ENCODE measurements at regions not wholly inside any gene's neighbourhood (a gene's known extent, or its start where the extent isn't known, plus 50 kb on each side); places are given as distances from the start of the nearest gene placed in this dataset.

GRCh38 chr5:44868541-44868940 is 59.8 kb downstream of the MRPS30 start:
- DNase-seq = no peak
- intact Hi-C loops (cut with DNase I, micrococcal nuclease) = loop anchor here in 1 of 2 experiments (10.0 kb wide), 1 partner anchor 56 kb away; no protein-coding TSS in a partner anchor
- Mint-ChIP-seq H3K27ac (no peak overlapping the region), H3K36me3 (ENCODE audit: low read depth) (no peaks in the 10 kb centered on the region), H3K9me3 (ENCODE audit: low read depth) (no peaks in the 10 kb centered on the region), H3K4me3 (no peak overlapping the region), H3K27me3 (peaks cover 7% of the 10 kb centered on the region), H3K4me1 (peaks cover 2% of the 10 kb centered on the region)
- CTCF ChIA-PET = no interaction called here
- POLR2A ChIA-PET = no interaction called here
- no peak for ATAC-seq

- Mint-ChIP-seq H3K27me3 (peaks cover 3% of the 10 kb centered on the region), H3K9me3 (ENCODE audit: low read depth) (no peaks in the 10 kb centered on the region), H3K27ac (no peak overlapping the region), H3K4me3 (no peak overlapping the region), H3K4me1 (peaks cover 6% of the 10 kb centered on the region), H3K36me3 (ENCODE audit: low read depth) (no peaks in the 10 kb centered on the region)
- CTCF ChIA-PET = interaction anchor here (1.4 kb wide), 1 partner anchor 18 kb away, joined by 3 read pairs; no protein-coding TSS in a partner anchor
- POLR2A ChIA-PET = no interaction called here
- DNase-seq (no peak), ATAC-seq (no peak)
- intact Hi-C loops (cut with DNase I, micrococcal nuclease) = loop anchor here (10.0 kb wide), 2 partner anchors 55 to 1675 kb away; partner anchors contain the start of gene NIM1K (in 1 of the 2)
Observed at GRCh38 chr5:44869928-44870327, 61.2 kb downstream of the MRPS30 start.

- Mint-ChIP-seq H3K36me3 (ENCODE audit: low read depth) (no peaks in the 10 kb centered on the region), H3K4me1 (peaks cover 9% of the 10 kb centered on the region), H3K9me3 (ENCODE audit: low read depth) (no peaks in the 10 kb centered on the region), H3K27ac (no peak overlapping the region), H3K4me3 (no peak overlapping the region), H3K27me3 (peaks cover 3% of the 10 kb centered on the region)
- intact Hi-C loops (cut with DNase I, micrococcal nuclease) = loop anchor here in 1 of 2 experiments (10.0 kb wide), 1 partner anchor 1676 kb away; the partner anchor contains the start of gene NIM1K
- no peak for ATAC-seq
- ChIA-PET CTCF (interaction anchor here (1.4 kb wide), 1 partner anchor 19 kb away, joined by 3 read pairs; no protein-coding TSS in a partner anchor), POLR2A (no interaction called here)
- no peak for DNase-seq
Observed at GRCh38 chr5:44870430-44870829, 61.7 kb downstream of the MRPS30 start.

- DNase-seq = no peak
- ATAC-seq = no peak
- intact Hi-C loops (cut with DNase I, micrococcal nuclease) = loop anchor here in 1 of 2 experiments (10.0 kb wide), 1 partner anchor 1677 kb away; the partner anchor contains the start of gene NIM1K
- Mint-ChIP-seq H3K9me3 (ENCODE audit: low read depth) (peaks cover 4% of the 10 kb centered on the region), H3K27ac (no peak overlapping the region), H3K36me3 (ENCODE audit: low read depth) (peaks cover 3% of the 10 kb centered on the region), H3K4me1 (peaks cover 19% of the 10 kb centered on the region), H3K4me3 (no peak overlapping the region), H3K27me3 (no peaks in the 10 kb centered on the region)
- ChIA-PET POLR2A (interaction anchor here (0.6 kb wide), 1 partner anchor 10 kb away, joined by 4 read pairs; no protein-coding TSS in a partner anchor), CTCF (interaction anchor here (1.2 to 1.4 kb wide), 2 partner anchors 19 to 20 kb away, joined by 3 read pairs; no protein-coding TSS in a partner anchor)
Observed at GRCh38 chr5:44871401-44871800, 62.7 kb downstream of the MRPS30 start.

GRCh38 chr5:44875661-44876605 is 67.2 kb downstream of the MRPS30 start:
- ChIA-PET CTCF (no interaction called here), POLR2A (no interaction called here)
- Mint-ChIP-seq H3K27ac (peak overlapping the region; percentile 89), H3K9me3 (ENCODE audit: low read depth) (peaks cover 4% of the 10 kb centered on the region), H3K36me3 (ENCODE audit: low read depth) (peaks cover 3% of the 10 kb centered on the region), H3K4me1 (peaks cover 23% of the 10 kb centered on the region), H3K4me3 (no peak overlapping the region), H3K27me3 (no peaks in the 10 kb centered on the region)
- intact Hi-C loops (cut with DNase I, micrococcal nuclease) = loop anchor here (1.0 to 10.0 kb wide), 3 partner anchors 68 to 1924 kb away; partner anchors contain the start of genes MRPS30 (in 2 of the 2) and NIM1K (in 1 of the 2)
- ATAC-seq (peak; percentile 99), DNase-seq (peak; percentile 49)

- no peak for ATAC-seq
- no peak for DNase-seq
- Mint-ChIP-seq H3K4me1 (peaks cover 8% of the 10 kb centered on the region), H3K27ac (no peak overlapping the region), H3K4me3 (no peak overlapping the region), H3K9me3 (ENCODE audit: low read depth) (peaks cover 1% of the 10 kb centered on the region), H3K36me3 (ENCODE audit: low read depth) (peaks cover 1% of the 10 kb centered on the region), H3K27me3 (no peaks in the 10 kb centered on the region)
- intact Hi-C loops (cut with DNase I, micrococcal nuclease) = no loop called here
- POLR2A ChIA-PET = interaction anchor here (0.7 kb wide), 1 partner anchor 1688 kb away, joined by 4 read pairs; no protein-coding TSS in a partner anchor
- CTCF ChIA-PET = interaction anchor here (1.1 kb wide), 1 partner anchor 13 kb away, joined by 3 read pairs; no protein-coding TSS in a partner anchor
Observed at GRCh38 chr5:44881266-44881665, 72.5 kb downstream of the MRPS30 start.

GRCh38 chr5:44884036-44884435 is 75.3 kb downstream of the MRPS30 start:
- Mint-ChIP-seq H3K27ac (no peak overlapping the region), H3K9me3 (ENCODE audit: low read depth) (no peaks in the 10 kb centered on the region), H3K4me1 (no peaks in the 10 kb centered on the region), H3K36me3 (ENCODE audit: low read depth) (no peaks in the 10 kb centered on the region), H3K4me3 (no peak overlapping the region), H3K27me3 (no peaks in the 10 kb centered on the region)
- DNase-seq = no peak
- no peak for ATAC-seq
- POLR2A ChIA-PET = interaction anchor here (0.6 kb wide), 1 partner anchor 71 kb away, joined by 4 read pairs; no protein-coding TSS in a partner anchor
- intact Hi-C loops (cut with DNase I, micrococcal nuclease) = no loop called here
- CTCF ChIA-PET = no interaction called here

- CTCF ChIA-PET = interaction anchor here (0.8 kb wide), 1 partner anchor 48 kb away, joined by 3 read pairs; no protein-coding TSS in a partner anchor
- Mint-ChIP-seq H3K36me3 (ENCODE audit: low read depth) (no peaks in the 10 kb centered on the region), H3K27me3 (no peaks in the 10 kb centered on the region), H3K4me3 (no peak overlapping the region), H3K27ac (no peak overlapping the region), H3K4me1 (no peaks in the 10 kb centered on the region), H3K9me3 (ENCODE audit: low read depth) (no peaks in the 10 kb centered on the region)
- ATAC-seq (peak; percentile 44), DNase-seq (no peak)
- POLR2A ChIA-PET = no interaction called here
- intact Hi-C loops (cut with DNase I, micrococcal nuclease) = no loop called here
Observed at GRCh38 chr5:44885903-44886302, 77.2 kb downstream of the MRPS30 start.

GRCh38 chr5:44887722-44888121 is 79.0 kb downstream of the MRPS30 start:
- ATAC-seq = no peak
- intact Hi-C loops (cut with DNase I, micrococcal nuclease) = no loop called here
- no peak for DNase-seq
- Mint-ChIP-seq H3K27ac (no peak overlapping the region), H3K4me1 (no peaks in the 10 kb centered on the region), H3K4me3 (no peak overlapping the region), H3K27me3 (no peaks in the 10 kb centered on the region), H3K9me3 (ENCODE audit: low read depth) (no peaks in the 10 kb centered on the region), H3K36me3 (ENCODE audit: low read depth) (no peaks in the 10 kb centered on the region)
- ChIA-PET CTCF (no interaction called here), POLR2A (no interaction called here)

- ChIA-PET POLR2A (no interaction called here), CTCF (no interaction called here)
- no peaks in the 10 kb centered on the region for H3K4me1 Mint-ChIP-seq
- intact Hi-C loops (cut with DNase I, micrococcal nuclease) = no loop called here
- no peak overlapping the region for H3K4me3 Mint-ChIP-seq
- DNase-seq = no peak
- peaks cover 3% of the 10 kb centered on the region for H3K27me3 Mint-ChIP-seq
- H3K9me3 Mint-ChIP-seq (ENCODE audit: low read depth) = peaks cover 2% of the 10 kb centered on the region
- H3K27ac Mint-ChIP-seq = no peak overlapping the region
- no peaks in the 10 kb centered on the region for H3K36me3 Mint-ChIP-seq (ENCODE audit: low read depth)
- ATAC-seq = no peak
Observed at GRCh38 chr5:44888435-44888834, 79.7 kb downstream of the MRPS30 start.

- peaks cover 2% of the 10 kb centered on the region for H3K9me3 Mint-ChIP-seq (ENCODE audit: low read depth)
- H3K36me3 Mint-ChIP-seq (ENCODE audit: low read depth) = no peaks in the 10 kb centered on the region
- H3K4me3 Mint-ChIP-seq = no peak overlapping the region
- DNase-seq = no peak
- intact Hi-C loops (cut with DNase I, micrococcal nuclease) = no loop called here
- H3K27me3 Mint-ChIP-seq = peaks cover 3% of the 10 kb centered on the region
- ATAC-seq = no peak
- ChIA-PET CTCF (no interaction called here), POLR2A (no interaction called here)
- H3K27ac Mint-ChIP-seq = no peak overlapping the region
- H3K4me1 Mint-ChIP-seq = no peaks in the 10 kb centered on the region
Observed at GRCh38 chr5:44891116-44891515, 82.4 kb downstream of the MRPS30 start.
